NCI-H2029 treated with DMSO at 0.1 percent for 48 hours (cell line): ENCODE measurements at regions not wholly inside any gene's neighbourhood (a gene's known extent, or its start where the extent isn't known, plus 50 kb on each side); places are given as distances from the start of the nearest gene placed in this dataset.
"Not testable (repeated sequence)": the region's sequence is repeated elsewhere in the genome, so short reads cannot be mapped to it uniquely, and the experiment has no call there.

Source experiments
- DNase-seq: peaks from one replicate; lab custom pipeline; 2025; lab: John Stamatoyannopoulos, UW

- not testable (repeated sequence) for DNase-seq
Measured at GRCh38 chr3:156048483-156048882, 71.9 kb upstream of the KCNAB1 start.

- DNase-seq: no peak
Measured at GRCh38 chr3:156050918-156051317, 69.5 kb upstream of the KCNAB1 start.

GRCh38 chr3:156051651-156052050 is 68.7 kb upstream of the KCNAB1 start:
- DNase-seq: no peak

- no peak for DNase-seq
Measured at GRCh38 chr3:156052115-156052514, 68.3 kb upstream of the KCNAB1 start.

GRCh38 chr3:156059950-156060501 is 60.4 kb upstream of the KCNAB1 start:
- DNase-seq: no peak

- DNase-seq: not testable (repeated sequence)
Measured at GRCh38 chr3:156068151-156068550, 52.2 kb upstream of the KCNAB1 start.

- no peak for DNase-seq
Measured at GRCh38 chr3:156070028-156070427, 50.4 kb upstream of the KCNAB1 start.
